ENCODE measurements at regions not wholly inside any gene's neighbourhood (a gene's known extent, or its start where the extent isn't known, plus 50 kb on each side); places are given as distances from the start of the nearest gene placed in this dataset.

DNA sequence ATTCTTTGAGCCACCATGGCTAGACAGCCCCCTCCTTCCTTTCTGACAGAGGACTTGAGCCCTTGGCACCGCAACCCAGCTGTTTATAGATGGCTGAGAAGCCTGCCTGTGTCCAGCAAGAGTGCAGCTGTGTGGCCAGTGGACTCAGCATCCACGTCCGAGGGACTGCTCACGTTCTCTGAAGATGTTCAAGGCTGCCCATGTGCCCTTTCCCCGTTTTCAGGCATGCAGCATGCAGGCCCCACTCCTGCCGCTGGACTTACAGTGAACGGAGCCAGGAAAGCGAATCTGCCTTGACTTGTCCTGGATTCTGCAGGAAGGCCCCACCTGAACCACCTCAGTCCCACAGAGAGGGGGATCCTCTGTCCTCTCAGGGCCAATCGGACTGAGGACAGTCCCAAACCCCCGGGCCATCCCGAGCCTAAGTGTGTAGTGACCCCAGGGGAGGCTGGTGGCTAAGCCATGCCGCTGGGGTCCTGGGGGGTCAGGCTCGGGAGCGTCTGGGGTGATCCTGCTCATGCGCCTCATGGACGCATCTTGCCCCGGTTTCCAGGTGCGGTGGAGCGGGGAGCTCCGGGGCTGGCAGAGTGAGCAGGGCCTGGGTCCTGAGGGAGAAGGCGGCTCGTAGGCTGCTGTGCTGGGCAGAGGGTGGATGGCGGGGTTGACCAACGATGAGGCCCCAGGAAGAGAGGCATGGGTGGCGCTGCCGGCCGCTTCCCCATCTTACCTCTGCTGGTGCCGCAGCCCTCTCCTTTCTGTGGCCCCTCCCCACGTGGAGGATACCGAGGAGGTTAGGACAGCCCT, 170.7 kb downstream of the CTTN start:
- CTCF ChIA-PET = interaction anchor here (0.6 kb wide), 1 partner anchor 300 kb away, joined by 3 read pairs; no protein-coding TSS in a partner anchor
- POLR2A ChIA-PET = no interaction called here

DNA sequence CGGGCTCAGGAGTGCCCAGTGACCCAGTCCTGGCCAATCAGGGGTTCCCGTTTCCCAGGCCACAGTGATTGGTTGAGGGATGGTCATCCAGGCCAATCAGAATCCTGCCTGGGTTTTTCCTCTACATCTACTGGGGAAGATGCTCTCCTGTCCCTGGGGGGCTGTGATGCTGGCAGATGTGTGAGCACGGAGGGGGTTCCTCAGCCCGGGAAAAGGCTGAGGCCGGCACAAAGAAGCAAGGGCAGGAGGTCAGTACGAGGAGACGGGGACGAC, 171.2 kb downstream of the CTTN start:
- POLR2A ChIA-PET = no interaction called here
- CTCF ChIA-PET = no interaction called here

- CTCF ChIA-PET = no interaction called here
- POLR2A ChIA-PET = no interaction called here
Observed at GRCh38 chr11:70569996-70570692, 171.8 kb downstream of the CTTN start.

DNA sequence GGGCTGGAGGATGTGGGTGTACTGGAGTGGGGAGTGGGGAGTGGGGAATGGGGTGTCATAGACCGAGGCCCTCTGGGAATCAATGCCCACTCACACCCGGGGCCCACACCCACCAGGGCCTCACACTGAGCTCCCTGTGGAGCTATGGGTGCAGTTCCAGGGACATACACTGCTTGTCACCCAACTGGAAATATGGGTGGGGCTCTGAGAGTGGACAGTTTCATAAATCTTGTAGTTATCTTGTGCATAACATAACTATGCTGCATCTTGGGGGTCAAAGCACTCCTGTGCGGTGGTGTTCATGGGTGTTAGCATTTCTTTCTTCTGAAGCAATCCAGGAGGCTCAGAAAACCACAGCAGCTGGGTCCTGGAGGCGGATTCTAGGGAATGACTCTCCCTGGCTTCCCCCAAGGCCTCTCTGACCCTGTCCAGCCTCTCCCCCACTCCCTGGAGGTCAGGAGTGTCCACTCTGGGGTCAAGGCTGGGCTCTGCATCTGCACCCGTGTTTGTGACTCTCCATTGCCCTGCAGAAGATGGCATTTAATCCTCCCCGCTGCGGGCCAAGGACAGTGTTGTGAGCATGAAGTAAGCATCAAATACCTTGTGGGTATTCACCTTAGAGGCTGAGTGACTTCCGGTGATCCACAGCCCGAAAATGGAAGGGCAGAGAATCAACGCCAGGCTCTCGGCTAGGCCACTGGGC, 172.5 kb downstream of the CTTN start:
- CTCF ChIA-PET = no interaction called here
- POLR2A ChIA-PET = no interaction called here

DNA sequence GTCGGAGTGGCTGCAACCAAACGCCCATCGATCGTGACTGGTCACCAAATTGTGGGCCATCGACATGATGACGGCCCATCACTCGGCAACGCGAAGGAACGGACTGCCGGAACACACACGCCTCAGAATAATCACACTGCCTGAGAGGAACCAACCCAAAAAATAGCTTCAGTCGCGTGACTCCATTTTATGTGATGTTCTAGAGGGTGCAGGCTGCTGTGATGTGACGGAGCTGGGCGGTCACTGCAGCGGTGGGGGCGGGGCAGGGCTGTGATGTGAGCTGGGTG, 174.6 kb downstream of the CTTN start:
- POLR2A ChIA-PET = no interaction called here
- CTCF ChIA-PET = no interaction called here

DNA sequence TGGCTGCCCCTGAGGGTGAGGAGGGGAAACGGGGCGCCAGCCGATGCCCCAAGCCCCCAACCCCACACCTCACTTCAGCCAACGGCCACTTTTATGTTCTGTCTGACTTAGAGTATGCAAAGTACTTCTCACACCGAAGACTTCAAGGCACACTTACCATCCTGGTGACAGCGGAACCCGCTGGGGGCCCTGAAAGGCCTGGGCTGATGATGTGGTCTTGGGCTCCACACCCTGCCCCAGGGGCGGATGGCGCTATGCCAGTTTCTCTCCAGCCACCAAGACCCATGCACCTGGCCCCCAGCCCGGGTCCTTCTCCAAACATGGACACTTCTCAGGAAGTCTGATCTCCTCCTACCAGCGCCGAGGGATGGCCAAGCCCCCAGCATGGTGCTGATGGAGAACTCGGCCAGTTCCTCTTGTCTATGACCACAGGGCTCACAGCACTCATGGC, 175.4 kb downstream of the CTTN start:
- POLR2A ChIA-PET = no interaction called here
- CTCF ChIA-PET = no interaction called here

- POLR2A ChIA-PET = no interaction called here
- CTCF ChIA-PET = no interaction called here
Observed at GRCh38 chr11:70574725-70575347, 176.5 kb downstream of the CTTN start.

GRCh38 chr11:70575396-70576060, 177.2 kb downstream of the CTTN start:
- ChIA-PET POLR2A (no interaction called here), CTCF (no interaction called here)

DNA sequence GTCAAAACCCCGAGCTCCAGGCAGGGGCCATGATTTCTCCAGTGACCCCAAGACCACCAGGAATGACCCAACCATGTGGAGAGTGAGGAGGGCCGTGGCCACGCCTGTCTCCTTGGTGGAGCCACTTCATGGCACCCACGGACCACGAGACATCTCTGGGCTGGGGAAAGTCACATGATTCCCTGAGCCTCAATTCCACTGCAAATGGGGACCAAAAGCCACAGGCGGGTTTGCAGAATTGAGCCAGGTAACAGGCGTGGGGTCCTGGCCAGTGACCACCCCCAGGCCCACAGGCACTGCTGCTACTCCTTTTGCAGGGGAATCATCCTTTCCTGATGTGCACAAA, 178.9 kb downstream of the CTTN start:
- CTCF ChIA-PET = no interaction called here
- POLR2A ChIA-PET = no interaction called here

GRCh38 chr11:70577948-70578347, 179.6 kb downstream of the CTTN start:
- ChIA-PET POLR2A (no interaction called here), CTCF (no interaction called here)

DNA sequence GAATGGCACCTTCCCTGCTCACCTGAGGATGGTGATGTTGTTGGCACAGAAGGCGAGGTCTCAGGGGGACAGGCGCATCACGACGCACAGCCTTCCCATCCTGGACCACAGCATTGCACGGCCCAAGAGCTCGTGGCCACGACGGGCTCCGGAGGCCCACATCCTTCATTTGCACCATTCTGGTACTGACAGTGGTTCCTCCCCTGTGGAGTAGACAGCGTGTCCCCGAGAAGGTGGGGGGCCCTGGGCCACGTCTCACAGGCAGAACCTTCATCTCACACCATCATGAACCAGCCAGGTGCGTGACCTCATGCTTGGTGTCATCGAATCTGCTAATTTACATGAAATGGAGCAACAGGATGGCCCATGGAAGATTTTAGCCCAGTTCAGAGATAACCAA, 180.0 kb downstream of the CTTN start:
- CTCF ChIA-PET = no interaction called here
- POLR2A ChIA-PET = no interaction called here

DNA sequence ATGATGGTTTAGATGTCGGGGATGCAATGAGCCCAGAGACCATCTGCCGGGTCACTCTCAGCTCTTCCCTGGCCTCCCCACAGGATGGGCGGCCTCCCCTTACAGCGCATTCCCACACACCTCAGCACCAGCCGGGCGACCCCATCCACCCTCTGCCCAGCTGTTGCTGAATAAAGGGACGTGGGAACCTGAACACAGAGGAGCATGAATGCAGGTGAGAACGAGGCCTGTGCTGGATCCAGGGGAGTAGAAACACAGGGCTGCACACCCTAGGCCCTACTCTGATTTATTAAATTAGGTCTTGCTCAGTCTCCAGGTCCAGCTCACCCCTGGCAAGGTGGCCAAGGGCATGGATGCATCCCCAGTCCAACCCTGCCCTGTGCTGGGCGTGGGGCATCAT, 180.5 kb downstream of the CTTN start:
- POLR2A ChIA-PET = no interaction called here

DNA sequence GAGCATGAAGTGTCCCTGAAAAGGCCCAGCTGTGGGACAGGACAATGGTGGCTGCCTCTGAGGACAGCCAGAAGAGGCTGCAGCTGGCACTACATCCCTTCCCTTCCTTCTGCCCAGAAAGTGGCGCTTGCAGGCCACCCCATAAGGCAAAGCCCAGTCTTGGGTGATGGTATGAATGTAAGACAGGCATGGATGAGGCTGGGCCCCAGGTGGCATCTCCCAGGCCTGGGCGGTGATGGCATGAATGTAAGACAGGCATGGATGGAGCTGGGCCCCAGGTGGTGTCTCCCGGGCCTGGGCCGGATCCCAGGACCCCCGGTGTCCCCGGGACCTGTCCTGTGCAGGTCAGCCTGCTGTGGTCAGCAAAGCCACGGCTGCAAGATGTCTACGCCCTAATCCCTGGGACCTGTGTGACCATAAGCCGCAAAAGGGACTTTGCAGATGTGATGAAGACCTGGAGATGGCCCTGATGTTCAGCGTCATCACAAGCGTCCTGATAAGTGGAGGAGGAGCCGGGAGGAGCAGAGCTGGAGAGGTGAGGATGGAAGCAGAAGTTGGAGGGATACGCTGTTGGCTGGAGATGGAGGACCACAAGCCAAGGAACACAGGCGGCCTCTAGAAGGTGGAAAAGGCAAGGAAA, 181.1 kb downstream of the CTTN start:
- ChIA-PET CTCF (no interaction called here), POLR2A (no interaction called here)

More for the DNA sequence above, 180.5 kb downstream of the CTTN start:
- CTCF ChIA-PET = no interaction called here

DNA sequence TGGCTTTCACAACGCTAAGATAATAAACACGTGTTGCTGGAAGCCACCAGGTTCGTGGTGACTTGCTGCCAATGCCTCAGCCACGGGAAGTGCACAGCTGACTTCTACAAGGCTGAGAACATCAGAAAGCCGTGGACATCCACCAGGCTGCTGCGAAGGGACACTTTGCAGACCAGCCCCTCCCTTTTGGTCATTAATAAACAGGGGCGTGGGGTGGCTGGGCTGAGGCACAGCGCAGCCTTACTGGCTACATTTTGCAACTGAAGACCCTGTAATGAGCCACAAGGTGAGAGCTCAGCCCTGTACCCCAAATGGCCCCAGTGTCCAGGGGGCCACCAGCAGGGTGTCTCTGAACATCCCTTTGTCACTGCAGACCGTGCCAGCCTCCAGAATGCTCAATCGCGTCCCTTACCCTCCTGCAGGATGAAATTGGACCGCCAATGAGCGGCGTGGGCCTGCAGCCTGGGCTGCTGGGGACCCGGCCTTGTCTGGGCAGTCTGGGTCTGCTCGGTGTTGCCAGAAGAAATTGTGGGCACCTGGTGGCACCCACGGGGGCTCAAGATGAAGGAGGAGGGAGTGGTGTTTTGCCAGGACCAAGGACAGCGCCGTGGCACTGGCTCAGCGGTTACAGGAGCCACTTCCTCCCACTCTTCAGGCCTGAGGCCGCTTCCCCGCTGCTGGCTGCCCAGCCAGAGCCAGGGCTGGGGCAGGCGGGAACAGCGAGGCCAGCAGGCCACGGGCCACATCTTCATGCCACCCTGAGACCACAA, 181.9 kb downstream of the CTTN start:
- ChIA-PET CTCF (no interaction called here), POLR2A (no interaction called here)

DNA sequence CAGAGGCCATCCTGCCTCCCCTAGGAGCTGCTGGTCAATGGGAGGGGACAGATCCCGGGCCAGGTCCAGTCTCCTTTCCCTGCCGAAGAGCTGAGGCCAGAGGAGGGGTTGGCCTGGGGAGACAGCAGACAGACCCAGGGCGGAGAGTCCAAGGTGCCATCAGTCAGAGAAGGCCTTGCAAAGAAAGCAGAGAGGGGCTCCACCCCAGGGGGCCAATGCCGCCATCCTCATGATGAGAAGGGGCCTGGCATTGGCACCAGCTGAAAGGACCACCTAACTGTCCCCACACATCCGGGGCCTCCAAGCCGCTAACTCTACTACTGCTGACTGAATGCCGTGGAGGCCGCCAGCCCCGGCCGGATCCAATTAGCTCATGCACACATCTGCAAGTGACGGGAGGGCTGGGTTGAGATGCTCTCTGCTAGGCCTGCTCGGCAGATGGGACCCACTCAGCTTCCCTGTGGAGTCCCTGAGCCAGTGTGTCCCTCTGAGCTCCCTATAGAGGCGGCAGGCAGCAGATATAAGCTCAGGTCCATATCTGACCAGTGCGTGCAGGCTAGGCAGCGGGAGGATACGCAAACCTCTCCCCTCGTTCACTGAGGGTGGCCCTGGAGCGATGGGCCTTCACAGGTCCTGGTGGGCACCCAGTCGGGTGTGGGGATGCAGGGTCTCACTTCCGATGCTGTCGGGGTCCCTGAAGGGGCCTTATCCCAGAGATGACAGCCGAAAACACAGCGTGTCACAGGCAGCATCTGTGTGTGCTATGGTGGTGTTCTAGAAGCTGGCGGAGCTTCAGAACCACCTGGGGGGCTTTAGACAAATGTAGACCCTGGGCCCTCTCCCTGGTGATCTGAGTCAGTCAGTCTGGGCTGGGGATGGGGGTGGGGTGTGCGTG, 183.9 kb downstream of the CTTN start:
- POLR2A ChIA-PET = no interaction called here

DNA sequence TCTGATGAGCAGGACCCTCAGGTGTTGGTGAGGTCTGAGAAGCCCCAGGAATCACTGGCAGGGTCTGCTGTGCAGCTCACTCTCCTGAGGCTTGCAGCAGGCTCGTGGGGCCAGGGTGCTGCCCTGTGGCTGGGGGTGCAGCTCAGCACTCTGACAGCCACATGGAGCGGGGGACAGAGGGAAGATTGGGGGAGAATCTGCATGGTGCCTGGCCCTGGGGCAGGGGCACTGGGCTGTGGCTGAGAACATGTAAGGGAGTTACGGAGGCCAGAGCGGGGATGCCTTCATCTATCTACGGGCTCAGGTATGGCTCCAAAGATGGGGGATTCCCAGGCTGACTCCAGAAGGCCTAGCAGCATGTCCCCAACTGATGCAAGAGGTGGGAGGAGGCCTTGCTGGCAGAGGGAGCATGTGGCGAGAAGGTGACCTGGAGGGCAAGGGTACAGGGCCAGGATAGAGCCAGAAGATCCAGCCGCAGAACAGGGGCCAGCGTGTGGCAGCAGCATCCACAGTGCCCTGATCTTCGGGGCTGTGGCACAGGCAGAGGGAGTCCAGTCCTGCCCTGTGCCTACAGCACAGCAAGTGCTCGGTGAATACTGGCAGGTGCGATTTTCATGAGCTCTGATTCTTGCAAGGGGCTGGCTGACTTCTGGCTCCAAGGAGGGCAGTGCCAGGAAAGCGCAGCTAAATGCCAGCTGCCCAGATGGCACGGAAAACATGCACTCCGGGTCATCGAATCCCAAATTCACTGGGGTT, 184.7 kb downstream of the CTTN start:
- CTCF ChIA-PET = no interaction called here
- POLR2A ChIA-PET = no interaction called here

More for the DNA sequence above, 183.9 kb downstream of the CTTN start:
- CTCF ChIA-PET = no interaction called here

- ChIA-PET POLR2A (no interaction called here), CTCF (no interaction called here)
Observed at GRCh38 chr11:70583781-70584218, 185.5 kb downstream of the CTTN start.
